ENCODE measurements at regions not wholly inside any gene's neighbourhood (a gene's known extent, or its start where the extent isn't known, plus 50 kb on each side); places are given as distances from the start of the nearest gene placed in this dataset.
"Not testable (repeated sequence)": the region's sequence is repeated elsewhere in the genome, so short reads cannot be mapped to it uniquely, and the experiment has no call there.

GRCh38 chr12:127172861-127173260, 1094.1 kb upstream of the TMEM132C start:
- in situ Hi-C loops (cut with HindIII; ENCODE audit: low pct_unique_long_range_greater_than_20kb, low sequenced_read_pairs), result no loop called here
- no peak for DNase-seq (ENCODE audit: low read depth, low spot score)

DNA sequence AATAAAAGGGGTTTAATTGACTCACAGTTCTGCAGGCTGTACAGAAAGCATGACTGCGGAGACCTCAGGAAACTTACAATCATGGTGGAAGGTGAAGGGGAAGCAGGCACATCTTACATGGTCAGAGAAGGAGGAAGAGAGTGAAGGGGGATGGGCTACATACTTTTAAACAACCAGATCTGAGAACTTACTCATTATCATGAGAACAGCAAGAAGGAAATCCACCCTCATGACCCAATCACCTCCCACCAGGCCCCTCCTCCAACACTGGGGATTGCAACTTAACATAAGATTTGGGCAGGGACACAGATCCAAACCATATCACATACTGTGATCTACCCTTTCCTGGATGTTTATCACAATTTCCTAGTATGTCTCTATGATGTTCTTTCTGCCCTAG, 1093.0 kb upstream of the TMEM132C start:
- DNase-seq (ENCODE audit: low read depth, low spot score); in situ Hi-C loops (cut with HindIII; ENCODE audit: low pct_unique_long_range_greater_than_20kb, low sequenced_read_pairs): not testable (repeated sequence)

- in situ Hi-C loops (cut with HindIII; ENCODE audit: low pct_unique_long_range_greater_than_20kb, low sequenced_read_pairs), result no loop called here
- no peak for DNase-seq (ENCODE audit: low read depth, low spot score)
Measured at GRCh38 chr12:127174881-127175280, 1092.1 kb upstream of the TMEM132C start.

GRCh38 chr12:127175361-127175760, 1091.6 kb upstream of the TMEM132C start:
- no peak for DNase-seq (ENCODE audit: low read depth, low spot score)
- in situ Hi-C loops (cut with HindIII; ENCODE audit: low pct_unique_long_range_greater_than_20kb, low sequenced_read_pairs), result no loop called here

DNA sequence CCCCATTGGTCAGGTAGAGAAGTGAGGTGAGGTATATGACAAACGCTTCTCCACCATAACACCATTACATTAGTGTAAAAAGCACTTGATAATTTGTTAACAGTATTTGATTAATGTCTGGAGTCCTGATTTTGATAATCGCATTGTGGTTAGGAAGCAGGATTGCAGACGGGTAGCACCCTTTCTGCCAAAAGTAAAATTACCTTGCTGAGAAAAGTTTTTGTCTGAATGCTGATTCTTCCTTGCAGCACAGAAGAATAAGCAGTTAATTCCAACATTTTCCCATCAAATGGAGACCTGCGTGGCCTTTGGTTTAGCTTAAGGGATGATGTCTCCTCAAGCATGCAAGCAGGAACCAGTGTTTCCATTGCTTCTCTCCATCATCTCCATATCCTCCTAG, 1090.2 kb upstream of the TMEM132C start:
- in situ Hi-C loops (cut with HindIII; ENCODE audit: low pct_unique_long_range_greater_than_20kb, low sequenced_read_pairs), result no loop called here
- no peak for DNase-seq (ENCODE audit: low read depth, low spot score)

GRCh38 chr12:127178052-127178451, 1088.9 kb upstream of the TMEM132C start:
- in situ Hi-C loops (cut with HindIII; ENCODE audit: low pct_unique_long_range_greater_than_20kb, low sequenced_read_pairs), result no loop called here
- no peak for DNase-seq (ENCODE audit: low read depth, low spot score)

DNA sequence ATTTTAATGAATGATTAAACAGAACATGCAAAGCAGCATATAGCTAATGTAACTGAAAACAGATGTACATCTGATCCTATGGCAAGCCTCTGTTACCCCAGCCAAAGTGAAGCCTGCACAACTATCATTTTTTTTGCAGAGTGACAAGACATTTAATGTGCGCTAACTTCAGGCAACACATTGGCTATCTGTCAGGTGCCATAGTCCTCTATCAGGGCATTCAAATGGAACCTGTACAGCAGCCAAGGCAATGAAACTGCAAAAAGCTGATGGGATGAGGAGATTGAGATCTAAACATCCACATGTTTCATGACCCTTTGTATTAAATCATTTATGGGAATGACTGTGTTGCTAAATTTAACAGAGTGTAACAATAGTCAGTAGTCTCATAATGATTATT, 1088.5 kb upstream of the TMEM132C start:
- no peak for DNase-seq (ENCODE audit: low read depth, low spot score)
- in situ Hi-C loops (cut with HindIII; ENCODE audit: low pct_unique_long_range_greater_than_20kb, low sequenced_read_pairs), result no loop called here

DNA sequence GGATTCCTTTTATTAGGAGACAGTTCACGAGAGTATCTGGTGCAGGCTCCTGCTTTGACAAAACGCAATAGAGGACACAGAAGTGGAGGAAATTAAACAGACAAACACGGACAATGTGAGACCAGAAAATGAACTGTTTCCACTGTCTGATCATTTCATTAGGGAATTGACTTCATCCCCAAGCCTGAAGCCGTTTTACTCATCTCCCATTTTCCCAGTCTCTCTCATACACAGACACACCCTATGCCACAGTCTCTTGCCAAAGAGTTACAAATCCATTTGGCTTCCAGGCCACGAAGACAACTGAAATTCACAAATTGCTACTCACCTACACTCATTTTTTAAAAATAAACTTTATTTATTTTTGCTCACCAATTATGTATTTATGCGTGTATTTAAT, 1087.8 kb upstream of the TMEM132C start:
- DNase-seq (ENCODE audit: low read depth, low spot score), result no peak
- in situ Hi-C loops (cut with HindIII; ENCODE audit: low pct_unique_long_range_greater_than_20kb, low sequenced_read_pairs), result no loop called here

GRCh38 chr12:127182018-127182417, 1085.0 kb upstream of the TMEM132C start:
- in situ Hi-C loops (cut with HindIII; ENCODE audit: low pct_unique_long_range_greater_than_20kb, low sequenced_read_pairs), result no loop called here
- DNase-seq (ENCODE audit: low read depth, low spot score), result no peak

- no peak for DNase-seq (ENCODE audit: low read depth, low spot score)
- in situ Hi-C loops (cut with HindIII; ENCODE audit: low pct_unique_long_range_greater_than_20kb, low sequenced_read_pairs), result no loop called here
Measured at GRCh38 chr12:127189992-127190391, 1077.0 kb upstream of the TMEM132C start.

DNA sequence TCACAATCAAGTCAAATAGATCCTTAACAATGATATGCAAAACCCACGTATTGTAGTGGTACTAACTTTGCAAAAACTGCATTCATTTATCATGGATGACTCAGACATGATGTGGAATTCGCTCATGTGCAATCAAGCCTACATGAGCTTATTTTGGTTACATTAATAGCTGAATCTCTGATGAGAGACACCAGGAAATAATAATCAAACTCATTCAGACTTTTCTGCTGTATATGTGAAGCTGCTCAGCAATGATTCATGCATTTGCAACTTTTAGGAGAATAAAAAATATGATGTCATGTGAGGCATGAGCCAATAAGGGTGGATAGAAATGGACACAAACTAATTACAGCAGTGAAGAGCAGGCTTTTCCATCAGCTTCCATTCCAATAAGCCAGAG, 1075.8 kb upstream of the TMEM132C start:
- in situ Hi-C loops (cut with HindIII; ENCODE audit: low pct_unique_long_range_greater_than_20kb, low sequenced_read_pairs), result no loop called here
- DNase-seq (ENCODE audit: low read depth, low spot score), result no peak

DNA sequence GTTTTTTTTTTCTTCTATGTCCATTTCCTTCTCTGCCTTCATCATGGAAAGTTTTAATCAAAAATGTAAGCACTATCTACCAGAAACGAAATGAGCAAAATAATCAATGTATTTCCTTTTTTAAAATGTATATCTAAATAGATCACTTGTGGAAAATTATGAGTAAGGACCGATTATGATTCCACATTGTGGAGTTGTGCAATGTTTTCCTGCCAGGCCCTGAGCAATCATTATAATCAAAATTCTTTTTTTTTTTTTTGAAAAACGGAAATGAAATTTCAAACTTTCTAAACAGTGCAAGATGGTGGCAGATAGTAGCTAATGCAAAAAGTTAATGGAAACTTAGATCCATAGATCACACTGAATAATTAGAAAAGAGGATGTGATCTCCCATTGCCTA, 1074.6 kb upstream of the TMEM132C start:
- DNase-seq (ENCODE audit: low read depth, low spot score), result no peak
- in situ Hi-C loops (cut with HindIII; ENCODE audit: low pct_unique_long_range_greater_than_20kb, low sequenced_read_pairs), result no loop called here

DNA sequence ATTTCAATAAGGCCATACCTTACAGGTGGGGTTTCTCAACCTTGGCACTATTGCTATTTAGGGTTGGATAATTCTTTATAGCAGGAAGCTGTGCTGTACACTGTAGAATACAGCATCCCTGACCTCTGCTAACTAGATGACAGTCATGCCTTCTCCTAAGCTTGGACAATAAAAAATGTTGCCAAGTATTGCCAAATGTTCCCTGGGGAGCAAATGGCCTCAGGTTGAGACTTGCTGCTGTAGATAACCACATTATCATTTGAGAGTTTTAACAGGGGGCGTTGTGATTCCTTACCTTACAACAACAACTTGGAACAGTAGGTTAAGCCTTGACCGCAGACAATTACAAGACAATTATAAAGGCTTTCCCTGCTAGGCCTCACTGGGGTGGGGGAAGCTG, 1073.6 kb upstream of the TMEM132C start:
- in situ Hi-C loops (cut with HindIII; ENCODE audit: low pct_unique_long_range_greater_than_20kb, low sequenced_read_pairs), result no loop called here
- DNase-seq (ENCODE audit: low read depth, low spot score), result no peak

- DNase-seq (ENCODE audit: low read depth, low spot score), result no peak
- in situ Hi-C loops (cut with HindIII; ENCODE audit: low pct_unique_long_range_greater_than_20kb, low sequenced_read_pairs), result no loop called here
Measured at GRCh38 chr12:127194176-127194575, 1072.8 kb upstream of the TMEM132C start.

- no peak for DNase-seq (ENCODE audit: low read depth, low spot score)
- in situ Hi-C loops (cut with HindIII; ENCODE audit: low pct_unique_long_range_greater_than_20kb, low sequenced_read_pairs), result no loop called here
Measured at GRCh38 chr12:127205781-127206555, 1061.0 kb upstream of the TMEM132C start.

DNA sequence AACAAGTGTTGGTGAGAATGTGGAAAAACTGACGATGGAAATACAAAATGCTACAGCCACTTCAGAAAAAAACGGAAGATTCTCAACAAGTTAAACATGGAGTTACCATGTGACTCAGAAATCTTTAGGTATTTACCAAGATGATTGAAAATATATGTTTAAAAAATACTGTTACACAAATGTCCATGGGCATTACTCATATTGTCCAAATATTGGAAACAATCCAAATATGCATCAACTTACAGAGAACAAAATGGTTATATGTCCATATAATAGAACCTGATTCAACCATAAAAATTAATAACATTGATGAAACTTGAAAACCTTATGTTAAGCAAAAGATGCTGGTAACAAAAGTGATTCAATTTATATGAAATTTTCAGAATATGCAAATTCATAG, 1057.7 kb upstream of the TMEM132C start:
- in situ Hi-C loops (cut with HindIII; ENCODE audit: low pct_unique_long_range_greater_than_20kb, low sequenced_read_pairs), result no loop called here
- no peak for DNase-seq (ENCODE audit: low read depth, low spot score)

DNA sequence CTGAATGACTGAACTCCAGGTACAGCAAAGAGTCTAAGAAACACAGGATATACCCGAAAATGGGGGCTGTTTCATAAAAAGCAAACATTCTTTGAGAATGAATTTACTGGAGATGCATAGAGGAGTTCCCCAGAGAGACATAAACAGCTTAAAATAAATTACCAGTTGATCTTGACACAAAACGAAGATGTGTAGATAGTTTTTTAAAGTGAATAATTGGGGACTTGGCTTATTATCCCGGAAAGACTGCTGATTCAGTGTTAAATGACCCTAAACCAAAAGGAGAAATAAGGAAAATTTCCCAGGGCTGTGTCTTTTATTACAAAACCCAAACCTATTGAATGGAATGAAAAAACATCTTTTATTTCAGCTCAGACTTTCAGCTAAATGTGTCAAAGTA, 1052.8 kb upstream of the TMEM132C start:
- in situ Hi-C loops (cut with HindIII; ENCODE audit: low pct_unique_long_range_greater_than_20kb, low sequenced_read_pairs), result no loop called here
- DNase-seq (ENCODE audit: low read depth, low spot score), result no peak

DNA sequence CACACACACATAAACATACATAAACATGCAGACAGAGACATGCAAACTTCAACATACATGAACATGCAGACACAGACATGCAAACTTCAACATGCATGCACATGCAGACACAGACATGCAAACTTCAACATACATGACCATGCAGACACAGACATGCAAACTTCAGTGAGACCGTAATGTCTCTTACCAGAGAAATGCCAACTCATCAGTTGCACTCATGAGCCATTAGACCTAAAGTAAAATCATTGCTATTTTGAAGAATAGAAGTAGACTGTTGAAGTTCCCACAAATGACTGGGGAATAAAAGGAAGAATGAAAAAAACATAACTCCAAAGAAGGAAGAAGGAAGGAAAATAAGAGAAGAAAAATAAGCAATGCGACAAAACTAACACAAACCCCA, 1044.0 kb upstream of the TMEM132C start:
- DNase-seq (ENCODE audit: low read depth, low spot score), result no peak
- in situ Hi-C loops (cut with HindIII; ENCODE audit: low pct_unique_long_range_greater_than_20kb, low sequenced_read_pairs), result no loop called here

- in situ Hi-C loops (cut with HindIII; ENCODE audit: low pct_unique_long_range_greater_than_20kb, low sequenced_read_pairs), result no loop called here
- DNase-seq (ENCODE audit: low read depth, low spot score), result no peak
Measured at GRCh38 chr12:127223731-127224130, 1043.2 kb upstream of the TMEM132C start.

GRCh38 chr12:127230843-127231260, 1036.1 kb upstream of the TMEM132C start:
- DNase-seq (ENCODE audit: low read depth, low spot score), result no peak
- in situ Hi-C loops (cut with HindIII; ENCODE audit: low pct_unique_long_range_greater_than_20kb, low sequenced_read_pairs), result no loop called here

Data from SK-MEL-5 (cell line).